Tibial artery (tissue), 4 donors: ENCODE measurements at regions not wholly inside any gene's neighbourhood (a gene's known extent, or its start where the extent isn't known, plus 50 kb on each side); places are given as distances from the start of the nearest gene placed in this dataset.

Experiments used
- DNase-seq, 2 donors: peaks; one replicate each; pipeline ENCODE4 v3.0.0-alpha.2; 2019
- H3K27ac ChIP-seq, 2 donors: fragments of 200-600 bp; sonication (generic) in 1 of 2; 1 replicate in 1 of 2; 2 replicates in 1 of 2; pipeline ENCODE4 v1.5.1; 2018 to 2019; ENCODE audit warnings: mild to moderate bottlenecking in 1 of 2
- H3K27me3 ChIP-seq, 2 donors: fragments of 200-600 bp; sonication (generic) in 1 of 2; one replicate each; pipeline versions ENCODE4 v1.5.1 to v1.6.0; 2016 to 2019
- H3K36me3 ChIP-seq, 3 donors: fragments of 200-600 bp; sonication (generic) in 2 of 3; one replicate each; pipeline ENCODE4 v1.5.1; 2016 to 2019; ENCODE audit warnings: mild to moderate bottlenecking in 2 of 3
- H3K4me1 ChIP-seq, 4 donors: fragments of 200-600 bp; sonication (generic) in 2 of 4; 1 replicate in 3 of 4; 2 replicates in 1 of 4; pipeline ENCODE4 v1.5.1; 2016 to 2019
- H3K4me3 ChIP-seq, 2 donors: fragments of 200-600 bp; sonication (generic) in 1 of 2; 1 replicate in 1 of 2; 2 replicates in 1 of 2; pipeline ENCODE4 v1.5.1; 2018 to 2019; ENCODE audit warnings: mild to moderate bottlenecking in 2 of 2
- H3K9me3 ChIP-seq, 3 donors: fragments of 200-600 bp; sonication (generic) in 1 of 3; one replicate each; pipeline ENCODE4 v1.5.1; 2016 to 2019
- CTCF ChIP-seq, 2 experiments: fragments of 200-600 bp in 1 of 2; fragments of 450-650 bp in 1 of 2; IDR thresholded peaks; one replicate each; pipeline ENCODE4 v1.5.1; 2017 to 2019; ENCODE audit warnings: antibody characterized with exemption in 2 of 2, mild to moderate bottlenecking in 1 of 2, moderate library complexity in 1 of 2
- intact Hi-C: fragments of 100-400 bp; cut with DNase I; formaldehyde crosslinking; loops from one replicate; pipeline ENCODE4 v1.15.0; 2023; ENCODE audit warnings: low total_unique reads

- TF ChIP-seq CTCF (IDR thresholded peaks at IDR 0.05) = no peak
- no peaks in the 10 kb centered on the region for H3K36me3 ChIP-seq
- no peak overlapping the region for H3K27ac ChIP-seq
- no peak for DNase-seq
- intact Hi-C loops = no loop called here
- no peaks in the 10 kb centered on the region for H3K4me1 ChIP-seq
- H3K4me3 ChIP-seq = no peak overlapping the region
- H3K27me3 ChIP-seq = no peaks in the 10 kb centered on the region
- H3K9me3 ChIP-seq = no peaks in the 10 kb centered on the region
These were observed 533.1 kb downstream of the KCTD16 start for GRCh38 chr5:144703776-144704175.

- no peak for TF ChIP-seq CTCF (IDR thresholded peaks at IDR 0.05)
- DNase-seq = no peak
- no peak overlapping the region for H3K4me3 ChIP-seq
- H3K27ac ChIP-seq = no peak overlapping the region
- H3K27me3 ChIP-seq = no peaks in the 10 kb centered on the region
- H3K4me1 ChIP-seq = peaks cover 0 to 11% (median 0%) of the 10 kb centered on the region in 4 donors
- intact Hi-C loops = no loop called here
- no peaks in the 10 kb centered on the region for H3K36me3 ChIP-seq
- no peaks in the 10 kb centered on the region for H3K9me3 ChIP-seq
These were observed 527.8 kb downstream of the KCTD16 start for GRCh38 chr5:144698484-144698883.

- H3K27me3 ChIP-seq = no peaks in the 10 kb centered on the region
- DNase-seq = no peak
- no peak overlapping the region for H3K27ac ChIP-seq
- no peak for TF ChIP-seq CTCF (IDR thresholded peaks at IDR 0.05)
- no peaks in the 10 kb centered on the region for H3K36me3 ChIP-seq
- intact Hi-C loops = no loop called here
- no peak overlapping the region for H3K4me3 ChIP-seq
- no peaks in the 10 kb centered on the region for H3K9me3 ChIP-seq
- peaks cover 0 to 11% (median 0%) of the 10 kb centered on the region in 4 donors for H3K4me1 ChIP-seq
These were observed 527.2 kb downstream of the KCTD16 start for GRCh38 chr5:144697847-144698262.

- Histone ChIP-seq H3K4me1 (no peaks in the 10 kb centered on the region), H3K27ac (no peak overlapping the region), H3K27me3 (no peaks in the 10 kb centered on the region), H3K36me3 (no peaks in the 10 kb centered on the region), H3K9me3 (no peaks in the 10 kb centered on the region), H3K4me3 (no peak overlapping the region)
- TF ChIP-seq CTCF (IDR thresholded peaks at IDR 0.05) = no peak
- intact Hi-C loops = no loop called here
- DNase-seq = no peak
These were observed 521.3 kb downstream of the KCTD16 start for GRCh38 chr5:144691936-144692335.

- Histone ChIP-seq H3K9me3 (no peaks in the 10 kb centered on the region), H3K36me3 (no peaks in the 10 kb centered on the region), H3K4me3 (no peak overlapping the region), H3K4me1 (no peaks in the 10 kb centered on the region), H3K27ac (no peak overlapping the region), H3K27me3 (no peaks in the 10 kb centered on the region)
- intact Hi-C loops = no loop called here
- DNase-seq = no peak
- no peak for TF ChIP-seq CTCF (IDR thresholded peaks at IDR 0.05)
These were observed 514.2 kb downstream of the KCTD16 start for GRCh38 chr5:144684899-144685298.

GRCh38 chr5:144680711-144681110 lies 510.0 kb downstream of the KCTD16 start:
- Histone ChIP-seq H3K4me1 (no peaks in the 10 kb centered on the region), H3K27me3 (no peaks in the 10 kb centered on the region), H3K27ac (no peak overlapping the region), H3K9me3 (no peaks in the 10 kb centered on the region), H3K36me3 (no peaks in the 10 kb centered on the region), H3K4me3 (no peak overlapping the region)
- intact Hi-C loops = no loop called here
- no peak for DNase-seq
- TF ChIP-seq CTCF (IDR thresholded peaks at IDR 0.05) = no peak
